ENCODE measurements at regions not wholly inside any gene's neighbourhood (a gene's known extent, or its start where the extent isn't known, plus 50 kb on each side); places are given as distances from the start of the nearest gene placed in this dataset.

- TF ChIP-seq CTCF (IDR thresholded peaks at IDR 0.05), result no peak
- TF ChIP-seq POLR2A (IDR thresholded peaks at IDR 0.05), result no peak
These were observed 252.4 kb downstream of the LPIN1 start for GRCh38 chr2:11998626-11999378.
